ENCODE measurements at regions not wholly inside any gene's neighbourhood (a gene's known extent, or its start where the extent isn't known, plus 50 kb on each side); places are given as distances from the start of the nearest gene placed in this dataset.
A peak's percentile ranks its signal among the peaks of the same experiment; 100 is the strongest.

DNA sequence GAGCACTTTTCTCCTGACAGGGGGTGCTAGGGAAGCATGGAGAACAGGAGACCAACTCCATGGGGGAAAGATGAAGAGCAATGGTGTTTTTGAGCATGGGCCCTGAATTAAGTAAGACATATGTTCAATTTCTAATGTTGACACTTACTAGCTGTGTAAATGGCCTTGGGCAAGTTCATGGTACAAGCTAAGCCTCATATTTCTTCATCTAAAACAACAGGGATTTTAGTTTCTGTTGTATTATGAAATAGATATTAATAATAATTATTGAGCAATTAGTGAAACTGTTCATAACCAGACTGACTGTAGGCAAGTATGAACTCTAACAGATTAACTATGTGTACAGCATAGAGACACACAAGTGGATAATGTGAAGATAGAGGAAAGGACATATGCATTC is 515.0 kb upstream of the FAT1 start:
- no peak for DNase-seq (ENCODE audit: low read depth)

DNA sequence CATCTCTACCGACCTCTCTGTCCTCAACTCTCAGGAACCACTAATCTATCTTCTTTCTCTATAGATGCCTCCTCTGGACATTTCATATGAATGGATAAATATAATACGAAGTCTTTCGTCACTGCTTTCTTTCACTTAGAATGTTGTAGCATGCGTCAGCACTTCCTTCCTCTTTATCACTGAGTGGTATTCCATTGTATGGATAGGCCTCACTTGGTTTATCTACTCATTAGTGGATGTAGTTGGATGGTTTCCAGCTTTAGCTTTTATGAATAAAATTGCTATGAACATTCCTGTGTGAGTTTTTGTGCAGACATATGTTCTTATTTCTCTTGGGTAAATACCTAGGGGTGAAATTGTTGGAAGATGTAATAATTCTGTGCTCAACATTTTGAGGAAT is 528.2 kb upstream of the FAT1 start:
- peak; percentile 58 for DNase-seq (ENCODE audit: low read depth)

DNA sequence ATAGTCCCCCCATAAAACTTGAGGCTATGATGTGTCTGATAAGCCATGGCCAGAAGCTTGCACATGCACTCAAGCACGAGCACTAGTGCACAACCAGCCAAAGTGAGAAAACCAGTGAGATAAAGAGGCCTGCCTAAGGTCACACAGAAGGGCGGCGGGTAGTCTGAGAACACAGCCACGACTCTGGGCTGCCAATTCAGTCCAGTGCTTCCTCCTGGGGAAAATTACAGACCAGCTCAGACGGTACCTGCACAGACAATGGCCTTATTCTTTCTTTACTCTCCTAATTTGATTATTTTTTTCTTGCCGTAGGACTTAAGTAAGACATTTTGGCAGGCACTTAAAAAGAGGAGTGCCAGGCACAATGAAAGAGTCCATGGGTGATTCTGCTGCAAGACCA is 533.2 kb upstream of the FAT1 start:
- DNase-seq (ENCODE audit: low read depth) = no peak

DNA sequence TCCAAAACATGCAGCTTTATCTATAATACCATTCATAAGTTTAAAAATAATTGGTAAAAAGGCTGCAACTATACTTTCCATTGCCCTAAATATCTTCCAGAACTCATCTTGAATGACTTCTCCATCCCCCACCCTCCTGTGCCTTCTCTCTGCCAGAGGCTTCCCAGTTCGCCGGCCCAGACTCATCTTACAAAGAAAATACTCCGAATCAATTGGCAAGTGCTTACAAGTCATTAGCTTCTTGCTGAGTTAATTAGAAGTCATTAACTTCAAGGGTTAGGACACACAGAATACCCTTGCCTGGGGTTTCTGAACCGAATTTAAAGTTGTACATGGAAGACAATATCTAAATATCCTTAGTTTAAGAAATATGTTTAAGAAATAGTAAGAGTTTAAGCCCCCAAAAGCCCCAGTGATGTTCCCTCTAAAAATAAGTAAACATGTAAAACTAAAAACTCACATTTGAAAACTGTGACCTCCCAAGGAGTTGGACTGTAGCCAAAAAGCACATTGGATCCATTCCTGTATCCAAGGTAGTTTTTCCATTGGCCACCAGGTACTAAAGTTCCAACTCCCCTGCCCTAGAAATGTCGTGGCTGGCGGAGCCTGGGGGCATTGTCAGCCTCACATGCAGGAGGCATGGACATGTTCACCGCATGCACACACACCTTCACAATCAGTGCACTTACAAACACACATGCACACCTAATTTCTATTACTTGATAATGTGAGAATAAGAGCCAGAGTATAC is 535.2 kb upstream of the FAT1 start:
- no peak for DNase-seq (ENCODE audit: low read depth)

DNA sequence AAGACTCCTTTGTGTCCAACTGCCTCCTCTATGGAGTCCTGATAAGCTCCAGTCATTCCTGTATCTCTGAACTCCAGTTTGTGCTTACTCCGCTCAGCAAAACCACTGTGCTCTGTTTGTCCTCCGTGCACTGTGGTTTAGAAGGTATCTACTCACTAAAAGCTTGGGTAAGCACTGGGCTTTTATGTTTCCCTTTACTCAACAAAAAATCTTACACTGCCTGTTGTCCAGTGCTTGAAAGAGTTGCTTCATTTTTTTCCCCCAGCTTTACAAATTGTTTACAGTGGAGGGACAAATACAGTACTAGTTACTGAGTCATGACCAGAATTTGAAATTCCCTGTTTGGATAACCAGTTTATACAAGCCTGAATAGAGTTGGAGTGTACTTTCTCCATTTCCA is 545.3 kb upstream of the FAT1 start:
- peak; percentile 64 for DNase-seq (ENCODE audit: low read depth)

- peak; percentile 6 for DNase-seq (ENCODE audit: low read depth)
Measured at GRCh38 chr4:187270154-187270553, 546.5 kb upstream of the FAT1 start.

DNA sequence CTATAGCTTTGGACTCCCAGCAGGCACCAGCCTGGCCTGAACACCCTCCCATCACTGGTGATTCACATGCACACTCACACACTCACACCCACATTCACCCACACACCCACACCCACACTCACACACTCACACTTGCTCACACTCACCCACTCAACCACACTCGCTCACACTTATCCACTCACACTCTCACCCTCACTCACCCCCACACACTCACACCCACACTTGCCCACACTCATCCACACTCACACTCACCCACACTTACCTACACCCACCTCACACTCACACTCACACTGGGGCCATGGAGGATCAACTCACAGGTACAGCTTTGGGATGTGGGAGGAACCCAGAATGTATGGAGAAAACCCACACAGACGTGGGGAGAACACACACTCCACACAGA is 548.2 kb upstream of the FAT1 start:
- no peak for DNase-seq (ENCODE audit: low read depth)

GRCh38 chr4:187274153-187274552 is 550.5 kb upstream of the FAT1 start:
- no peak for DNase-seq (ENCODE audit: low read depth)

- DNase-seq (ENCODE audit: low read depth) = peak; percentile 36
Measured at GRCh38 chr4:187276736-187277408, 553.2 kb upstream of the FAT1 start.

GRCh38 chr4:187283201-187283955 is 559.7 kb upstream of the FAT1 start:
- no peak for DNase-seq (ENCODE audit: low read depth)

- DNase-seq (ENCODE audit: low read depth) = peak; percentile 57
Measured at GRCh38 chr4:187286525-187286924, 562.9 kb upstream of the FAT1 start.

DNA sequence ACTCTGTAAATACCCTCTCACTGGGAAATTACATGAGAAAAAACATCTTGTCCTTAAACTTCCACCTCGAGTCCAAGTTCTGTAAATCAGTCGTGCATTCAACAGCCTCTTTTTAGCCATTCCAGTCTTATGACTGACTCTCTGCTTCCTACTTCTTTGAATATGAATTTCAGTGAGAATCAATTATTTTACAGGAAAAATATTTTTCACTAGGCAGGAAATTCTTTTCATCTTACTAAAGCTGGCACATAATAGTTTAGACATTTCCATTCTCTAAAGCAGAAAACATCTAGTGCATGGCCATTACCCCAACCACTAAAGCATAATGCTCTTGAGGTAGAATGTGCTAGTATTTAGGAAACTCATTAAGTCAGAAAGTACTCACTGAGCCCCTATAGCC is 565.7 kb upstream of the FAT1 start:
- peak; percentile 39 for DNase-seq (ENCODE audit: low read depth)

GRCh38 chr4:187294861-187295260 is 571.2 kb upstream of the FAT1 start:
- DNase-seq (ENCODE audit: low read depth) = peak; percentile 49

- DNase-seq (ENCODE audit: low read depth) = no peak
Measured at GRCh38 chr4:187301923-187302322, 578.3 kb upstream of the FAT1 start.

- DNase-seq (ENCODE audit: low read depth) = peak; percentile 46
Measured at GRCh38 chr4:187302457-187303150, 578.9 kb upstream of the FAT1 start.

DNA sequence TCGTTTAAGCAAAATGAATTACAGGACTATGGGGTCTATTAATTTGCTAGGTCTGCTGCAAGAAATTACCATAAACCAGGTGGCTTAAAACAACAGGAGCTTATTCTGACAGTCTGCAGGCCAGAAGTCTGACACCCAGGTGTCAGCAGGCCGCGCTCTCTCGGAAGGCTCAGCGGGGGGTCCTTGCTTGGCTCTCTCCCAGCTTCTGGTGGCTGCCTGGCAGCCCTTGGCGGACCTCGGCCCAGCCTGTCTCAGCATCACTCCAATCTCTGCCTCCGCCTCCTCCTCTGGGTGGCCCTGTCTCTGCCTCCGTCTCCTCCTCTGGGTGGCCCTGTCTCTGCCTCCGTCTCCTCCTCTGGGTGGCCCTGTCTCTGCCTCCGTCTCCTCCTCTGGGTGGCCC is 580.5 kb upstream of the FAT1 start:
- no peak for DNase-seq (ENCODE audit: low read depth)

DNA sequence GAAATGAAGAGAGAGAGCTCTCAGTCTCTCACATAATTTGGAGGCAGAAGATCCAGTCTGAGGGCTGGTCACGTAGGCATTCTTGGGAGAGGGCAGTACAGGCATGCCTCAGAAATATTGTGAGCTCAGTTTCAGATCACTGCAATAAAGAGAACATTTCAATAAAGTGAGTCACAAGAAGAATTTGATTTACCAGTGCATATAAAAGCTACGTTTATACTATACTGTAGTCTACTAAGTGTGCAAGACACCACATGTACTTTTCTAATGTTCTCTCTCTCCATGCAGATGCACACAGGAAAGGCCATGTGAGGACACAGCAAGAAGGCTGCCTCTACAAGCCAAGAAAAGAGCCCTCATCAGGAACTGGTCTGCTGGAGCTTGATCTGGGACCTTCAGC is 583.5 kb upstream of the FAT1 start:
- peak; percentile 48 for DNase-seq (ENCODE audit: low read depth)

DNA sequence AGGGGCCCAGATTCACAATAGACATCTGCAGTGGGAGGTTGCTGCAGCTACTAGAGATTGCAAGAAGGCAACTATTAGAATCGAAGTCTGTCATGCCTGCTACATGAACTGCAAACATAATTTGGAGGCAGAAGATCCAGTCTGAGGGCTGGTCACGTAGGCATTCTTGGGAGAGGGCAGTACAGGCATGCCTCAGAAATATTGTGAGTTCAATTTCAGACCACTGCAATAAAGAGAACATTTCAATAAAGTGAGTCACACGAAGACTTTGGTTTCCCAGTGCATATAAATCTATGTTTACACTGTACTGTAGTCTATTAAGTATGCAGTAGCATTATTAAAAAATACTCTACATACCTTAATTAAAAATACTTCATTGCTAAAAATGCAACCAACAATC is 585.8 kb upstream of the FAT1 start:
- peak; percentile 73 for DNase-seq (ENCODE audit: low read depth)

DNA sequence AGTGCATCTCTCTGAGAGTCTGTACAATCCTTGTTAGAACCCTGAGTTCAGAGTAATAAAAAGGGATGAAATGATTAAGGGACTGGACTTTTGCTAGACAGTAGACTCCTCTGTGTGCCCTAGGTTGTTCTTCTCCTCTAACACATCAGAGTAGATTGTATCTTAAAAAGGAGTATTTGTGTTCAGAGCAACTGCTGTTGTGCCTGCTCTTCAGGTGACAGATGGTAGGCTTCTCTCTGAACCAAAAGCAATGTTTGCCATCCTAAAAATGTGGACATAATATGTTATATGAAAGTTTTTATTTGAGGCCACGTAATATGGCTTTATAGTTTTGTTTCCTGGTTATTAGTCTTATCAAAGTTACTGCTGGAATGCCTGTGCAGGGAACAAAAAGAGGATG is 588.6 kb upstream of the FAT1 start:
- DNase-seq (ENCODE audit: low read depth) = no peak

- no peak for DNase-seq (ENCODE audit: low read depth)
Measured at GRCh38 chr4:187317799-187318198, 594.1 kb upstream of the FAT1 start.

GRCh38 chr4:187321711-187322110 is 598.1 kb upstream of the FAT1 start:
- peak; percentile 44 for DNase-seq (ENCODE audit: low read depth)

- DNase-seq (ENCODE audit: low read depth) = no peak
Measured at GRCh38 chr4:187332141-187332540, 608.5 kb upstream of the FAT1 start.
